ENCODE measurements at regions not wholly inside any gene's neighbourhood (a gene's known extent, or its start where the extent isn't known, plus 50 kb on each side); places are given as distances from the start of the nearest gene placed in this dataset.

GRCh38 chr5:66322786-66323528, 178.9 kb downstream of the SREK1 start:
- no peak for DNase-seq (ENCODE audit: low read depth)
- TF ChIP-seq MAX (IDR thresholded peaks at IDR 0.05; ENCODE audit: low read depth, low read length) (no peak), MYC (IDR thresholded peaks at IDR 0.05; ENCODE audit: low read depth, low read length) (no peak), CTCF (IDR thresholded peaks at IDR 0.05; ENCODE audit: low read depth, low read length) (no peak), POLR2A (IDR thresholded peaks at IDR 0.05; ENCODE audit: extremely low read depth, insufficient read length) (no peak)
- no peak overlapping the region for H3K4me3 ChIP-seq (ENCODE audit: low read depth, low read length)

GRCh38 chr5:66323529-66323895, 179.4 kb downstream of the SREK1 start:
- no peak for DNase-seq (ENCODE audit: low read depth)
- TF ChIP-seq MYC (IDR thresholded peaks at IDR 0.05; ENCODE audit: low read depth, low read length) = no peak
- TF ChIP-seq CTCF (IDR thresholded peaks at IDR 0.05; ENCODE audit: low read depth, low read length) = no peak
- TF ChIP-seq MAX (IDR thresholded peaks at IDR 0.05; ENCODE audit: low read depth, low read length) = no peak
- TF ChIP-seq POLR2A (IDR thresholded peaks at IDR 0.05; ENCODE audit: extremely low read depth, insufficient read length) = no peak
- no peak overlapping the region for H3K4me3 ChIP-seq (ENCODE audit: low read depth, low read length)

- H3K4me3 ChIP-seq (ENCODE audit: low read depth, low read length) = no peak overlapping the region
- TF ChIP-seq MYC (IDR thresholded peaks at IDR 0.05; ENCODE audit: low read depth, low read length) = no peak
- TF ChIP-seq POLR2A (IDR thresholded peaks at IDR 0.05; ENCODE audit: extremely low read depth, insufficient read length) = no peak
- TF ChIP-seq MAX (IDR thresholded peaks at IDR 0.05; ENCODE audit: low read depth, low read length) = no peak
- TF ChIP-seq CTCF (IDR thresholded peaks at IDR 0.05; ENCODE audit: low read depth, low read length) = no peak
- DNase-seq (ENCODE audit: low read depth) = no peak
Measured at GRCh38 chr5:66324357-66324756, 180.3 kb downstream of the SREK1 start.

- no peak for DNase-seq (ENCODE audit: low read depth)
- H3K4me3 ChIP-seq (ENCODE audit: low read depth, low read length) = no peak overlapping the region
- no peak for TF ChIP-seq POLR2A (IDR thresholded peaks at IDR 0.05; ENCODE audit: extremely low read depth, insufficient read length)
- no peak for TF ChIP-seq MAX (IDR thresholded peaks at IDR 0.05; ENCODE audit: low read depth, low read length)
- TF ChIP-seq CTCF (IDR thresholded peaks at IDR 0.05; ENCODE audit: low read depth, low read length) = no peak
- no peak for TF ChIP-seq MYC (IDR thresholded peaks at IDR 0.05; ENCODE audit: low read depth, low read length)
Measured at GRCh38 chr5:66326276-66326675, 182.2 kb downstream of the SREK1 start.

- H3K4me3 ChIP-seq (ENCODE audit: low read depth, low read length) = no peak overlapping the region
- no peak for TF ChIP-seq MAX (IDR thresholded peaks at IDR 0.05; ENCODE audit: low read depth, low read length)
- TF ChIP-seq MYC (IDR thresholded peaks at IDR 0.05; ENCODE audit: low read depth, low read length) = no peak
- no peak for TF ChIP-seq CTCF (IDR thresholded peaks at IDR 0.05; ENCODE audit: low read depth, low read length)
- no peak for TF ChIP-seq POLR2A (IDR thresholded peaks at IDR 0.05; ENCODE audit: extremely low read depth, insufficient read length)
- DNase-seq (ENCODE audit: low read depth) = no peak
Measured at GRCh38 chr5:66327008-66327407, 182.9 kb downstream of the SREK1 start.

Data from NB4 (cell line).